Uterus (tissue), 3 donors: ENCODE measurements at regions not wholly inside any gene's neighbourhood (a gene's known extent, or its start where the extent isn't known, plus 50 kb on each side); places are given as distances from the start of the nearest gene placed in this dataset.

Experiments used
- DNase-seq, 2 donors: peaks; one replicate each; pipeline ENCODE4 v3.0.0-alpha.2; 2019 to 2020
- H3K27ac ChIP-seq, 2 donors: fragments of 200-600 bp; sonication (generic); 1 replicate in 1 of 2; 2 replicates in 1 of 2; pipeline ENCODE4 v1.5.1; 2016 to 2018
- H3K27me3 ChIP-seq, 2 donors: fragments of 200-600 bp; sonication (generic); one replicate each; pipeline ENCODE4 v1.5.1; 2018 to 2019; ENCODE audit warnings: control low read depth in 1 of 2
- H3K36me3 ChIP-seq, 2 donors: fragments of 200-600 bp; sonication (generic); one replicate each; pipeline ENCODE4 v1.5.1; 2019; ENCODE audit warnings: control low read depth in 1 of 2
- H3K4me1 ChIP-seq, 2 donors: fragments of 200-600 bp; sonication (generic); one replicate each; pipeline ENCODE4 v1.5.1; 2018 to 2019; ENCODE audit warnings: control low read depth in 1 of 2
- H3K4me3 ChIP-seq, 2 donors: fragments of 200-600 bp; sonication (generic); 1 replicate in 1 of 2; 2 replicates in 1 of 2; pipeline ENCODE4 v1.5.1; 2018 to 2019; ENCODE audit warnings: mild to moderate bottlenecking in 1 of 2
- H3K9me3 ChIP-seq, 2 donors: fragments of 200-600 bp; sonication (generic); one replicate each; pipeline ENCODE4 v1.5.1; 2019; ENCODE audit warnings: control low read depth in 1 of 2
- CTCF ChIP-seq, 4 experiments: fragments of 200-600 bp in 2 of 4; fragments of 450-650 bp in 2 of 4; sonication (generic) in 2 of 4; IDR thresholded peaks; one replicate each; pipeline ENCODE4 v1.5.1; 2016 to 2019; ENCODE audit warnings: antibody characterized with exemption in 4 of 4, mild to moderate bottlenecking in 2 of 4, moderate library complexity in 1 of 4
- POLR2A ChIP-seq, 2 donors: fragments of 450-650 bp; IDR thresholded peaks; one replicate each; pipeline ENCODE4 v1.6.1; 2016; ENCODE audit warnings: antibody characterized with exemption in 2 of 2, mild to moderate bottlenecking in 1 of 2, moderate library complexity in 1 of 2
- intact Hi-C: fragments of 100-400 bp; cut with DNase I; formaldehyde crosslinking; loops from one replicate; pipeline ENCODE4 v1.15.1; 2023; ENCODE audit warnings: low total_unique reads
- donor health status: DM: yes; HTN: yes; CAD: no.

GRCh38 chr22:27080036-27080578, 422.7 kb downstream of the MIAT start:
- Histone ChIP-seq H3K36me3 (no peaks in the 10 kb centered on the region), H3K9me3 (no peaks in the 10 kb centered on the region), H3K4me3 (no peak overlapping the region), H3K27ac (no peak overlapping the region), H3K27me3 (no peaks in the 10 kb centered on the region), H3K4me1 (no peaks in the 10 kb centered on the region)
- intact Hi-C loops: no loop called here
- no peak for DNase-seq
- TF ChIP-seq POLR2A (IDR thresholded peaks at IDR 0.05): no peak
- TF ChIP-seq CTCF (IDR thresholded peaks at IDR 0.05): no peak

GRCh38 chr22:27080863-27081262, 423.5 kb downstream of the MIAT start:
- Histone ChIP-seq H3K36me3 (no peaks in the 10 kb centered on the region), H3K4me3 (no peak overlapping the region), H3K27ac (no peak overlapping the region), H3K9me3 (no peaks in the 10 kb centered on the region), H3K4me1 (no peaks in the 10 kb centered on the region), H3K27me3 (no peaks in the 10 kb centered on the region)
- intact Hi-C loops: no loop called here
- DNase-seq: no peak
- TF ChIP-seq POLR2A (IDR thresholded peaks at IDR 0.05): no peak
- TF ChIP-seq CTCF (IDR thresholded peaks at IDR 0.05): no peak

GRCh38 chr22:27083610-27084009, 426.2 kb downstream of the MIAT start:
- no peak for TF ChIP-seq POLR2A (IDR thresholded peaks at IDR 0.05)
- TF ChIP-seq CTCF (IDR thresholded peaks at IDR 0.05): no peak
- DNase-seq: no peak
- H3K4me1 ChIP-seq: no peaks in the 10 kb centered on the region
- H3K36me3 ChIP-seq: no peaks in the 10 kb centered on the region
- intact Hi-C loops: no loop called here
- H3K27me3 ChIP-seq: no peaks in the 10 kb centered on the region
- no peaks in the 10 kb centered on the region for H3K9me3 ChIP-seq
- H3K27ac ChIP-seq: no peak overlapping the region
- H3K4me3 ChIP-seq: no peak overlapping the region

GRCh38 chr22:27084130-27084529, 426.7 kb downstream of the MIAT start:
- no peak overlapping the region for H3K27ac ChIP-seq
- no peak for DNase-seq
- H3K4me3 ChIP-seq: no peak overlapping the region
- H3K4me1 ChIP-seq: no peaks in the 10 kb centered on the region
- intact Hi-C loops: no loop called here
- no peaks in the 10 kb centered on the region for H3K9me3 ChIP-seq
- H3K27me3 ChIP-seq: no peaks in the 10 kb centered on the region
- no peak for TF ChIP-seq CTCF (IDR thresholded peaks at IDR 0.05)
- no peak for TF ChIP-seq POLR2A (IDR thresholded peaks at IDR 0.05)
- no peaks in the 10 kb centered on the region for H3K36me3 ChIP-seq

GRCh38 chr22:27086080-27087044, 429.0 kb downstream of the MIAT start:
- H3K9me3 ChIP-seq: no peaks in the 10 kb centered on the region
- no peaks in the 10 kb centered on the region for H3K36me3 ChIP-seq
- intact Hi-C loops: no loop called here
- H3K4me3 ChIP-seq: no peak overlapping the region
- no peaks in the 10 kb centered on the region for H3K4me1 ChIP-seq
- no peak for DNase-seq
- H3K27ac ChIP-seq: no peak overlapping the region
- TF ChIP-seq POLR2A (IDR thresholded peaks at IDR 0.05): no peak
- TF ChIP-seq CTCF (IDR thresholded peaks at IDR 0.05): no peak
- no peaks in the 10 kb centered on the region for H3K27me3 ChIP-seq
